HL-60 (cell line): ENCODE measurements at regions not wholly inside any gene's neighbourhood (a gene's known extent, or its start where the extent isn't known, plus 50 kb on each side); places are given as distances from the start of the nearest gene placed in this dataset.
"Not testable (repeated sequence)": the region's sequence is repeated elsewhere in the genome, so short reads cannot be mapped to it uniquely, and the experiment has no call there.

ENCODE experiments used
- CTCF ChIP-seq: IDR thresholded peaks from one replicate; pipeline ENCODE4 v1.5.1; 2011; ENCODE audit warnings: low read length, control low read depth, inconsistent platforms; ENCODE audit not compliant: insufficient read depth
- POLR2AphosphoS5 ChIP-seq: IDR thresholded peaks from 2 replicates; pipeline ENCODE4 v1.6.1; 2012; ENCODE audit warnings: low read depth

GRCh38 chr7:6991169-6991611 lies 165.1 kb upstream of the CCZ1B start:
- not testable (repeated sequence) for TF ChIP-seq POLR2AphosphoS5, CTCF
